DND-41 (cell line): ENCODE measurements at regions not wholly inside any gene's neighbourhood (a gene's known extent, or its start where the extent isn't known, plus 50 kb on each side); places are given as distances from the start of the nearest gene placed in this dataset.

ENCODE experiments used
- ATAC-seq: fragments of 200-7000 bp; cut with Tn5 transposase; 3 replicates; pipeline ENCODE4 v1.9.1; 2021; ENCODE audit warnings: low read depth; ENCODE audit not compliant: insufficient read depth
- DNase-seq: peaks from one replicate; pipeline ENCODE4 v3.0.0-alpha.2; 2020
- H2AFZ ChIP-seq: 2 replicates; pipeline ENCODE4 v1.6.0; 2012; ENCODE audit warnings: low read depth, low read length
- H3K27ac ChIP-seq: 2 replicates; pipeline ENCODE4 v1.5.1; 2012; ENCODE audit warnings: low read length, inconsistent platforms
- H3K27me3 ChIP-seq: fragments of 200-600 bp; sonication (generic); 2 replicates; pipeline ENCODE4 v1.6.0; 2012; ENCODE audit warnings: low read length, mild to moderate bottlenecking, inconsistent platforms; ENCODE audit not compliant: insufficient read depth, poor library complexity
- H3K36me3 ChIP-seq: 2 replicates; pipeline ENCODE4 v1.5.1; 2012; ENCODE audit warnings: low read length, inconsistent platforms; ENCODE audit not compliant: insufficient read depth
- H3K4me1 ChIP-seq: 2 replicates; pipeline ENCODE4 v1.5.1; 2012; ENCODE audit warnings: mild to moderate bottlenecking, low read length; ENCODE audit not compliant: insufficient read depth
- H3K4me2 ChIP-seq: 2 replicates; pipeline ENCODE4 v1.6.0; 2012; ENCODE audit warnings: mild to moderate bottlenecking, moderate library complexity, low read length, inconsistent platforms; ENCODE audit not compliant: insufficient read depth
- H3K4me3 ChIP-seq, 2 experiments: fragments of 200-600 bp in 1 of 2; shearing (Covaris generic) in 1 of 2; 2 replicates each; pipeline ENCODE4 v1.5.1; 2012 to 2016; ENCODE audit warnings: inconsistent platforms in 2 of 2, low read length in 2 of 2, mild to moderate bottlenecking in 2 of 2, low read depth in 1 of 2, moderate library complexity in 1 of 2
- H3K79me2 ChIP-seq: 2 replicates; pipeline ENCODE4 v1.6.0; 2012; ENCODE audit warnings: low read length, inconsistent platforms; ENCODE audit not compliant: insufficient read depth
- H3K9ac ChIP-seq: 2 replicates; pipeline ENCODE4 v1.6.0; 2012; ENCODE audit warnings: low read depth, mild to moderate bottlenecking, inconsistent platforms, low read length, moderate library complexity
- H3K9me3 ChIP-seq: 2 replicates; pipeline ENCODE4 v1.5.1; 2012; ENCODE audit warnings: low read length, moderate library complexity, mild to moderate bottlenecking, inconsistent platforms; ENCODE audit not compliant: insufficient read depth, severe bottlenecking
- H4K20me1 ChIP-seq: 2 replicates; pipeline ENCODE4 v1.6.0; 2012; ENCODE audit warnings: low read length; ENCODE audit not compliant: insufficient read depth
- EZH2 ChIP-seq: IDR thresholded peaks from 3 replicates; pipeline ENCODE4 v1.6.1; 2012; ENCODE audit warnings: borderline replicate concordance, low read depth, mild to moderate bottlenecking, moderate library complexity, low read length, inconsistent platforms; ENCODE audit not compliant: severe bottlenecking
- TF ChIP-seq, protein P1 (sequence below): IDR thresholded peaks from 2 replicates; pipeline ENCODE4 v1.5.1; 2012; ENCODE audit warnings: borderline replicate concordance, low read length, moderate library complexity, mild to moderate bottlenecking; ENCODE audit not compliant: poor library complexity, severe bottlenecking; ENCODE audit errors: extremely low read depth

DNA sequence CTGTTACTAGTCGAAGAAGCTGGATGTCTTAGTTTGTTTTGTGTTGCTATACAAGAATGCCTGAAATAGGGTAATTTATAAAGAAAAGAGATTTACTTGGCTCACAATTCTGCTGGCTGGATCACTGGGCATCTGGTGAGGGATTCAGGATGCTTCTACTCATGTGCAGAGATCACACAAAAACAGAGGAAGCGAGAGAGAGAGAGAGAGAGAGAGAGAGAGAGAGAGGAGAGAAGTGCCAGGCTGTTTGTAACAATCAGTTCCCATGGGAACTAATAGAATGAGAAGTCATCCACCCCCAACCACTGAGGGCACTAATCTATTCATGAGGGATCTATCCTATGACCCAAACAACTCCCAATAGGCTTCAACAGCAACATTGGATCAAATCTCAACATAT is 66.2 kb upstream of the FAM9A start:
- Histone ChIP-seq H3K4me1 (no peaks in the 10 kb centered on the region), H3K4me2 (no peak overlapping the region), H3K4me3 (no peak overlapping the region), H3K36me3 (no peaks in the 10 kb centered on the region), H3K79me2 (no peaks in the 10 kb centered on the region), H3K27ac (no peak overlapping the region), H3K9ac (no peak overlapping the region), H4K20me1 (no peaks in the 10 kb centered on the region), H3K27me3 (no peaks in the 10 kb centered on the region), H3K9me3 (no peaks in the 10 kb centered on the region), H2AFZ (no peak overlapping the region)
- DNase-seq (no peak), ATAC-seq (no peak)
- no peak for TF ChIP-seq EZH2
- TF ChIP-seq, protein P1, sequence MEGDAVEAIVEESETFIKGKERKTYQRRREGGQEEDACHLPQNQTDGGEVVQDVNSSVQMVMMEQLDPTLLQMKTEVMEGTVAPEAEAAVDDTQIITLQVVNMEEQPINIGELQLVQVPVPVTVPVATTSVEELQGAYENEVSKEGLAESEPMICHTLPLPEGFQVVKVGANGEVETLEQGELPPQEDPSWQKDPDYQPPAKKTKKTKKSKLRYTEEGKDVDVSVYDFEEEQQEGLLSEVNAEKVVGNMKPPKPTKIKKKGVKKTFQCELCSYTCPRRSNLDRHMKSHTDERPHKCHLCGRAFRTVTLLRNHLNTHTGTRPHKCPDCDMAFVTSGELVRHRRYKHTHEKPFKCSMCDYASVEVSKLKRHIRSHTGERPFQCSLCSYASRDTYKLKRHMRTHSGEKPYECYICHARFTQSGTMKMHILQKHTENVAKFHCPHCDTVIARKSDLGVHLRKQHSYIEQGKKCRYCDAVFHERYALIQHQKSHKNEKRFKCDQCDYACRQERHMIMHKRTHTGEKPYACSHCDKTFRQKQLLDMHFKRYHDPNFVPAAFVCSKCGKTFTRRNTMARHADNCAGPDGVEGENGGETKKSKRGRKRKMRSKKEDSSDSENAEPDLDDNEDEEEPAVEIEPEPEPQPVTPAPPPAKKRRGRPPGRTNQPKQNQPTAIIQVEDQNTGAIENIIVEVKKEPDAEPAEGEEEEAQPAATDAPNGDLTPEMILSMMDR, result no peak

DNA sequence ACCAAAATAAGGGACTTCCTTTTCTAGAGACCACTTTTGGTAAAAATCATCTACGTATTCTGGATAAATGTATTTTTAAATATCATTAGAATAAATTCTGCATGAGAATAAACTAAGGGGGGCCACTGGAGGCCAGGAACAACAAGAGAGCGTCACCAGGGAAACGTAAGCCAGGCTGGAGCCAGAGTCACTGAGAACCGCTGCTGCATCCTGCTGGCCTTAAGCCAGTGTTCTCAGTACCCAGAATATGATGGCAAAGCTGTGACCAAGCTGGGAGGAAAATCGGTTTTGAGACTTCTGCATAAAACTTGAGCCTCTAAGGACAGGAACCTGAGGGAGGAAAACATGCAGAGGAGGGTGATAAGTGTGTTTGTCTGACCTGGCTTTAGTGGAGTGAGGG is 63.0 kb upstream of the FAM9A start:
- no peaks in the 10 kb centered on the region for H4K20me1 ChIP-seq
- H3K9ac ChIP-seq, result no peak overlapping the region
- ATAC-seq (no peak), DNase-seq (no peak)
- no peak overlapping the region for H3K4me2 ChIP-seq
- no peaks in the 10 kb centered on the region for H3K27me3 ChIP-seq
- H3K9me3 ChIP-seq, result no peaks in the 10 kb centered on the region
- H3K4me3 ChIP-seq, result no peak overlapping the region
- no peaks in the 10 kb centered on the region for H3K79me2 ChIP-seq
- no peak overlapping the region for H3K27ac ChIP-seq
- no peaks in the 10 kb centered on the region for H3K36me3 ChIP-seq
- H2AFZ ChIP-seq, result no peak overlapping the region
- TF ChIP-seq EZH2, result no peak
- TF ChIP-seq, protein P1, result no peak
- H3K4me1 ChIP-seq, result no peaks in the 10 kb centered on the region

DNA sequence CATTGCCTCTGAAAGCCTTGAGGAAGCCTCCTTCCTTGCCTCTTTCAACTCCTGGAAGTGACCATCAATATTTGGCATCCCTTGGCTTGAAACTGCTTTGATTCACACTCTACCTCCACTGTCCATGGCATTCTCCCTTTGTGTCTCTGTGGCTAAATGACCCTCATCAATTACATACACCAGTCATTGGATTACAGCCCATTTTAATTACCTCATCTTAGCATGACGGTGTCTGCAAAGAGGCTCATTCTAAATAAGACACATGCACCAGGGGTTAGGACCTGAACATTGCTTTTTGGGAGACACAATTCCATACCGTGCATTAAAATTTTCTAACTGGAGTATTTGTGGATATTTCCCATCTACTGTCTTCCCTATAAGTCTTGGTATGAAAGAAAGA is 60.7 kb upstream of the FAM9A start:
- H2AFZ ChIP-seq, result no peak overlapping the region
- no peak for TF ChIP-seq EZH2
- TF ChIP-seq, protein P1, result no peak
- no peak for DNase-seq

More for the DNA sequence above, 60.7 kb upstream of the FAM9A start:
- no peaks in the 10 kb centered on the region for H3K36me3 ChIP-seq
- H3K9me3 ChIP-seq, result no peaks in the 10 kb centered on the region
- H3K27ac ChIP-seq, result no peak overlapping the region
- H3K9ac ChIP-seq, result no peak overlapping the region
- ATAC-seq, result no peak
- no peaks in the 10 kb centered on the region for H3K79me2 ChIP-seq
- H3K4me1 ChIP-seq, result no peaks in the 10 kb centered on the region
- H3K4me3 ChIP-seq, result no peak overlapping the region
- no peaks in the 10 kb centered on the region for H3K27me3 ChIP-seq
- no peak overlapping the region for H3K4me2 ChIP-seq
- no peaks in the 10 kb centered on the region for H4K20me1 ChIP-seq
